Lower leg skin (tissue), 4 donors: ENCODE measurements at regions not wholly inside any gene's neighbourhood (a gene's known extent, or its start where the extent isn't known, plus 50 kb on each side); places are given as distances from the start of the nearest gene placed in this dataset.
"Not testable (repeated sequence)": the region's sequence is repeated elsewhere in the genome, so short reads cannot be mapped to it uniquely, and the experiment has no call there.

Experiments used
- DNase-seq, 2 donors: peaks; one replicate each; pipeline ENCODE4 v3.0.0-alpha.2; 2019; ENCODE audit warnings: low spot score in 2 of 2
- H3K4me3 ChIP-seq: fragments of 200-600 bp; sonication (generic); 2 replicates; pipeline ENCODE4 v1.5.1; 2017; ENCODE audit warnings: mild to moderate bottlenecking, low read depth; ENCODE audit not compliant: poor library complexity, severe bottlenecking
- CTCF ChIP-seq, 3 donors: fragments of 450-650 bp; IDR thresholded peaks; one replicate each; pipeline ENCODE4 v1.5.1; 2016; ENCODE audit warnings: antibody characterized with exemption in 3 of 3, mild to moderate bottlenecking in 3 of 3, moderate library complexity in 2 of 3
- POLR2A ChIP-seq, 2 donors: fragments of 450-650 bp; IDR thresholded peaks; one replicate each; pipeline ENCODE4 v1.6.1; 2016 to 2017; ENCODE audit warnings: antibody characterized with exemption in 2 of 2, mild to moderate bottlenecking in 1 of 2, moderate library complexity in 1 of 2
- WGBS, 2 donors: methylation state at CpG; one replicate each; pipeline ENCODE4 v1.1.5; 2018; 5-methylcytosine and 5-hydroxymethylcytosine counted together
- intact Hi-C: fragments of 100-400 bp; cut with DNase I; formaldehyde crosslinking; loops from one replicate; pipeline ENCODE4 v1.15.0; 2023; ENCODE audit warnings: low total_unique reads

GRCh38 chr11:96744697-96745096, 354.9 kb downstream of the JRKL start:
- H3K4me3 ChIP-seq = no peak overlapping the region
- no peak for TF ChIP-seq POLR2A (IDR thresholded peaks at IDR 0.05)
- WGBS, 2 donors = 0 to 67% methylated on average over 1 of the region's 1 CpG
- intact Hi-C loops = no loop called here
- DNase-seq = no peak

DNA sequence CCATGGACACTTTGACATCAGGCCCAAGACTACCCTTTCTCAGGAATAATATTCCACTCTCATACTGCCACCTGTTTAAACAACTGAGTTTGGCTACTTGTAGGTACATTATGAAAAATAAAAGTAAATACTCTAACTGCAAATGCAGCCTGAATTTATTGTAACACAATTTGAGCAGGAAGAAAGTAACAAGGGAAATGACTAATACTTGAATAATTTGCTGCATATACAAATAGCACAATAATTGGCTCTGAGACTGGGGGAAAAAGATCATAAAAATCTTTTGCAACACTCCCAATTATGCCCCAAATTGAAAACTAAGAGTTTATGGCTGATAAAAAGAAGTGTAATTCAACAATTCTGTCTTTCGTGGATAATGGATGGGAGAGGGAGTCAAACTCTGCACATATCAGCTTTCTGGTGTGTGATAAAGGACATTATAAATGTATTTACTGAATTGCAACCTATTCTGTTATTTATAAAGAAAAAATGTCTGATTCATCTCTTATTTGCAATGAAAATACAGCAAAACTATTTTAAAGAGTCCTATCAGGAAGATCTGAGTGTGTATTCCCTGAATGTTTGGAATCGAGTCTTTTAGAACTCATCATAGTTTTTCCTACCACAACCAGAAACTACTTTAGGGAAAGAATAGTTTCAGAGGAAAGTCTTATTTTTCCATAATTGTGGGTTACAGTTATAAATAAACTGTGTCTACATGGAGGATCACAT, 359.0 kb downstream of the JRKL start:
- TF ChIP-seq CTCF (IDR thresholded peaks at IDR 0.05) (no peak), POLR2A (IDR thresholded peaks at IDR 0.05) (no peak)
- DNase-seq = no peak
- no peak overlapping the region for H3K4me3 ChIP-seq
- WGBS, 2 donors = 45 to 54% methylated on average over 2 of the region's 2 CpGs
- intact Hi-C loops = no loop called here

DNA sequence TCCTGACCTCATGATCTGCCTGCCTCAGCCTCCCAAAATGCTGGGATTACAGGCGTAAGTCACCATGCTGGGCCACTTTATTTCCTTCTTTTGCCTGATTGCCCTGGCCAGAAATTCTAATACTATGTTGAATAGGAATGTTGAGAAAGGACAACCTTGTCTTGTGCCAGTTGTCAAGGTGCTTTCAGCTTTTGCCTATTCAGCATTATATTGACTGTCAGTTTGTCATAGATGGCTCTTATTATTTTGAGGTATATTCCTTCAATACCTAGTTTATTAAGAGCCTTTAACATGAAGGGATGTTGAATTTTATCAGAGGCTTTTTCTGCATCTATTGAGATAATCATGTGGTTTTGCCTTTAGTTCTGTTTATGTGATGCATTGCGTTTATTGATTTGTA, 362.0 kb downstream of the JRKL start:
- DNase-seq, intact Hi-C loops: not testable (repeated sequence)
- 91 to 93% methylated on average over 2 of the region's 2 CpGs for WGBS, 2 donors

DNA sequence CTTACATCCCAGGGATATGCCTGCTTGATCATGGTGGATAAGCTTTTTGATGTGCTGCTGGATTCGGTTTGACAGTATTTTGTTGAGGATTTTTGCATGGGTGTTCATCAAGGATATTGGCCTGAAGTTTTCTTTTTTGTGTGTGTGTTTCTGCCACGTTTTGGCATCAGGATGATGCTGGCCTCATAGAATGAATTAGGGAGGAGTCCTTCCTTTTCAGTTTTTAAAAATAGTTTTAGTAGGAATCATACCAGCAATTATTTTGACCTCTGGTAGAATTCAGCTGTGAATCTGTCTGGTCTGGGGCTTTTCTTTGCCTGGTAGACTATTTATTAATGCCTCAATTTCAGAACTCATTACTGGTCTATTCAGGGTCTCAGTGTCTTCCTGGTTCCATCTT, 362.4 kb downstream of the JRKL start:
- intact Hi-C loops = no loop called here
- no peak for DNase-seq
- TF ChIP-seq CTCF (IDR thresholded peaks at IDR 0.05) (no peak), POLR2A (IDR thresholded peaks at IDR 0.05) (no peak)
- no peak overlapping the region for H3K4me3 ChIP-seq
- 43 to 44% methylated on average over 2 of the region's 2 CpGs for WGBS, 2 donors

More for the DNA sequence above, 362.0 kb downstream of the JRKL start:
- H3K4me3 ChIP-seq = not testable (repeated sequence)

- no peak for DNase-seq
- 63 to 80% methylated on average over 2 of the region's 2 CpGs for WGBS, 2 donors
- intact Hi-C loops = no loop called here
- TF ChIP-seq POLR2A (IDR thresholded peaks at IDR 0.05) (no peak), CTCF (IDR thresholded peaks at IDR 0.05) (no peak)
- H3K4me3 ChIP-seq = no peak overlapping the region
These were observed 364.2 kb downstream of the JRKL start for GRCh38 chr11:96753997-96754396.

DNA sequence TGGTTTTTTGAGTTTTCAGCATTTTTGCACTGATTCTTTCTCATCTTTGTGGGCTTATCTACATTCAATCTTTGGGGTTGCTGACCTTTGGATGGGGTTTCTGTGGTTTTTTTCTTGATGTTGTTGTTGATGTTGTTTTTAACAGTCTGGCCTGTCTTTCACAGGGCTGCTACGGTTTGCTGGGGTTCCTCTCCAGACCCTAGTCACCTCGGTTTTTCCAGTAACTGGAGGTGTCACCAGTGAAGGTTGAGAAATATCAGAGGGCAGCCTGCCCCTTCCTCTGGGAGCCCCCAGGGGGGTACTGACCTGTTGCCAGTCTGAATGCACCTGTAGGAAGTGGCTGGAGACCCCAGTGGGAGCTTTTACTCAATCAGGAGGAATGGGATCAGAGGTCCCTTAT, 365.4 kb downstream of the JRKL start:
- intact Hi-C loops = no loop called here
- no peak overlapping the region for H3K4me3 ChIP-seq
- TF ChIP-seq POLR2A (IDR thresholded peaks at IDR 0.05) (no peak), CTCF (IDR thresholded peaks at IDR 0.05) (no peak)
- DNase-seq = no peak
- 85 to 94% methylated on average over 2 of the region's 2 CpGs for WGBS, 2 donors

DNA sequence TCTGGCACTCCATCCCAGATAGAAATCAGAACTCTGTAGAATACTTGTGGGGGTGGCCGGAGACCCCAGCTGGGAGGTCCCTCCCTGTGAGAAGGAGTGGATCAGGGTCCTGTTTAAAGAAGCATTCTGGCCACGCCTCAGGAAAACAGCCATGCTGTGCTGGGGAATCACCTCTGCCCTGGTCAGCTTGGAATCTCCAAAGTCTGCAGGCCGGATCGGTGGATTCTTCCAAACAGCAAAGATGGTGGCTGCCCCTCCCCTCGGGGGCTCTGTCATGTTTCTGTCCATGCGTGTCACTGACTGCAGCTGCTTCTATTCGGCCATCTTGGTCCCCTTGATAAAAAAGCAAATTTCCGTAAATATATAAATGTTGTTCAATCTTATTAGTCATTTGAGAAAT, 365.9 kb downstream of the JRKL start:
- WGBS, 2 donors = 94 to 95% methylated on average over 8 of the region's 8 CpGs
- TF ChIP-seq POLR2A (IDR thresholded peaks at IDR 0.05) = no peak
- no peak for TF ChIP-seq CTCF (IDR thresholded peaks at IDR 0.05)
- intact Hi-C loops = no loop called here
- no peak for DNase-seq
- no peak overlapping the region for H3K4me3 ChIP-seq
